ENCODE measurements at regions not wholly inside any gene's neighbourhood (a gene's known extent, or its start where the extent isn't known, plus 50 kb on each side); places are given as distances from the start of the nearest gene placed in this dataset.

- no peak for TF ChIP-seq CTCF (IDR thresholded peaks at IDR 0.05)
- TF ChIP-seq EZH2 (IDR thresholded peaks at IDR 0.05), result no peak
Observed at GRCh38 chr18:44594799-44595467, 85.8 kb upstream of the SETBP1 start.

Data from neural progenitor cell (in vitro differentiated cells).